ENCODE measurements at regions not wholly inside any gene's neighbourhood (a gene's known extent, or its start where the extent isn't known, plus 50 kb on each side); places are given as distances from the start of the nearest gene placed in this dataset.

DNA sequence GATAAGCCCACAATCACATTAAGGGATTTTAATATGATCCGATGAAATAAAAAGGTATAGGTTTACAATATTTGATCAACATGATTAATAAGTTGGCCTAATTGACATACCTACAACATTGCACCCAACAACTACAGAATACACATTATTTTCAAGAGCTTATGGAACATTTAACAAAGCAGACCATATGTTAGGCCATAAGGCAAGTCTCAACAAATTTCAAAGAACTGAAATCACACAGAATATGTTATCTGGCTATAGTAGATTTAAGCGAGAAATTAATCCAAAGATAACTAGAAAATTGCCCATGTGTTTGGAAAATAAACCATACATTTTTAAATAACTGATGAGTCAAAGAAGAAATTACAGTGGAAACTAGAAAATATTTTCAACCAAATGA is 126.0 kb upstream of the KCNG1 start:
- TF ChIP-seq, protein P1, sequence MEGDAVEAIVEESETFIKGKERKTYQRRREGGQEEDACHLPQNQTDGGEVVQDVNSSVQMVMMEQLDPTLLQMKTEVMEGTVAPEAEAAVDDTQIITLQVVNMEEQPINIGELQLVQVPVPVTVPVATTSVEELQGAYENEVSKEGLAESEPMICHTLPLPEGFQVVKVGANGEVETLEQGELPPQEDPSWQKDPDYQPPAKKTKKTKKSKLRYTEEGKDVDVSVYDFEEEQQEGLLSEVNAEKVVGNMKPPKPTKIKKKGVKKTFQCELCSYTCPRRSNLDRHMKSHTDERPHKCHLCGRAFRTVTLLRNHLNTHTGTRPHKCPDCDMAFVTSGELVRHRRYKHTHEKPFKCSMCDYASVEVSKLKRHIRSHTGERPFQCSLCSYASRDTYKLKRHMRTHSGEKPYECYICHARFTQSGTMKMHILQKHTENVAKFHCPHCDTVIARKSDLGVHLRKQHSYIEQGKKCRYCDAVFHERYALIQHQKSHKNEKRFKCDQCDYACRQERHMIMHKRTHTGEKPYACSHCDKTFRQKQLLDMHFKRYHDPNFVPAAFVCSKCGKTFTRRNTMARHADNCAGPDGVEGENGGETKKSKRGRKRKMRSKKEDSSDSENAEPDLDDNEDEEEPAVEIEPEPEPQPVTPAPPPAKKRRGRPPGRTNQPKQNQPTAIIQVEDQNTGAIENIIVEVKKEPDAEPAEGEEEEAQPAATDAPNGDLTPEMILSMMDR (IDR thresholded peaks at IDR 0.05 in 2 of 3, conservative IDR thresholded peaks at IDR 0.05 in 1 of 3; ENCODE audit: insufficient read depth in 2 of 3, low read depth in 1 of 3, low read length in 3 of 3), result no peak
- TF ChIP-seq ZBTB8A (IDR thresholded peaks at IDR 0.05; ENCODE audit: partially characterized antibody) (no peak), EGR1 (conservative IDR thresholded peaks at IDR 0.05) (no peak), BRCA1 (IDR thresholded peaks at IDR 0.05) (no peak), BRCA1 (CRISPR knock-in tag; IDR thresholded peaks at IDR 0.05) (no peak), ZNF274 (IDR thresholded peaks at IDR 0.05; ENCODE audit: borderline replicate concordance, low read depth, low read length) (no peak), NCOA2 (IDR thresholded peaks at IDR 0.05; ENCODE audit: partially characterized antibody in 2 of 2) (no peak), RNF2 (IDR thresholded peaks at IDR 0.05) (no peak), SMC3 (conservative IDR thresholded peaks at IDR 0.05; ENCODE audit: insufficient read depth, low read depth, low read length) (no peak), IRF2 (CRISPR knock-in tag; IDR thresholded peaks at IDR 0.05) (no peak)
- TF ChIP-seq, protein P2, sequence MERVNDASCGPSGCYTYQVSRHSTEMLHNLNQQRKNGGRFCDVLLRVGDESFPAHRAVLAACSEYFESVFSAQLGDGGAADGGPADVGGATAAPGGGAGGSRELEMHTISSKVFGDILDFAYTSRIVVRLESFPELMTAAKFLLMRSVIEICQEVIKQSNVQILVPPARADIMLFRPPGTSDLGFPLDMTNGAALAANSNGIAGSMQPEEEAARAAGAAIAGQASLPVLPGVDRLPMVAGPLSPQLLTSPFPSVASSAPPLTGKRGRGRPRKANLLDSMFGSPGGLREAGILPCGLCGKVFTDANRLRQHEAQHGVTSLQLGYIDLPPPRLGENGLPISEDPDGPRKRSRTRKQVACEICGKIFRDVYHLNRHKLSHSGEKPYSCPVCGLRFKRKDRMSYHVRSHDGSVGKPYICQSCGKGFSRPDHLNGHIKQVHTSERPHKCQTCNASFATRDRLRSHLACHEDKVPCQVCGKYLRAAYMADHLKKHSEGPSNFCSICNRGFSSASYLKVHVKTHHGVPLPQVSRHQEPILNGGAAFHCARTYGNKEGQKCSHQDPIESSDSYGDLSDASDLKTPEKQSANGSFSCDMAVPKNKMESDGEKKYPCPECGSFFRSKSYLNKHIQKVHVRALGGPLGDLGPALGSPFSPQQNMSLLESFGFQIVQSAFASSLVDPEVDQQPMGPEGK (CRISPR knock-in tag; IDR thresholded peaks at IDR 0.05; ENCODE audit: borderline replicate concordance), result no peak

Data from K562 (cell line).